ENCODE measurements at regions not wholly inside any gene's neighbourhood (a gene's known extent, or its start where the extent isn't known, plus 50 kb on each side); places are given as distances from the start of the nearest gene placed in this dataset.

- TF ChIP-seq CTCF (IDR thresholded peaks at IDR 0.05) = no peak
- TF ChIP-seq POLR2A (IDR thresholded peaks at IDR 0.05) = no peak
Measured at GRCh38 chr9:1284727-1285126, 234.6 kb downstream of the DMRT2 start.

All from transverse colon (tissue), 3 donors.